Suprapubic skin (tissue), 4 donors: ENCODE measurements at regions not wholly inside any gene's neighbourhood (a gene's known extent, or its start where the extent isn't known, plus 50 kb on each side); places are given as distances from the start of the nearest gene placed in this dataset.

Experiments
- DNase-seq, 2 donors: peaks; one replicate each; pipeline ENCODE4 v3.0.0-alpha.2; 2019; ENCODE audit warnings: low spot score in 2 of 2
- H3K27ac ChIP-seq: fragments of 200-600 bp; sonication (generic); one replicate; pipeline ENCODE4 v1.5.1; 2019
- H3K27me3 ChIP-seq: fragments of 200-600 bp; sonication (generic); one replicate; pipeline ENCODE4 v1.5.1; 2019
- H3K36me3 ChIP-seq: fragments of 200-600 bp; sonication (generic); one replicate; pipeline ENCODE4 v1.5.1; 2019
- H3K4me1 ChIP-seq: fragments of 200-600 bp; sonication (generic); one replicate; pipeline ENCODE4 v1.5.1; 2019
- H3K4me3 ChIP-seq: fragments of 200-600 bp; sonication (generic); one replicate; pipeline ENCODE4 v1.5.1; 2019; ENCODE audit warnings: mild to moderate bottlenecking
- H3K9me3 ChIP-seq: fragments of 200-600 bp; sonication (generic); one replicate; pipeline ENCODE4 v1.5.1; 2019
- EP300 ChIP-seq: sonication (generic); formaldehyde crosslinking; IDR thresholded peaks from one replicate; pipeline ENCODE4 v1.6.1; 2017; ENCODE audit warnings: antibody characterized with exemption
- POLR2A ChIP-seq, 2 donors: fragments of 450-650 bp; IDR thresholded peaks; one replicate each; pipeline ENCODE4 v1.6.1; 2017; ENCODE audit warnings: antibody characterized with exemption in 2 of 2, mild to moderate bottlenecking in 2 of 2, moderate library complexity in 2 of 2
- POLR2AphosphoS5 ChIP-seq, 3 donors: sonication (generic); formaldehyde crosslinking; IDR thresholded peaks; one replicate each; pipeline ENCODE4 v1.6.1; 2017; ENCODE audit warnings: antibody characterized with exemption in 3 of 3
- WGBS: methylation state at CpG from one replicate; pipeline ENCODE4 v1.1.5; 2018; 5-methylcytosine and 5-hydroxymethylcytosine counted together
- TF ChIP-seq, protein P1 (sequence below), 2 donors: fragments of 200-600 bp in 1 of 2; fragments of 450-650 bp in 1 of 2; sonication (generic) in 1 of 2; IDR thresholded peaks; one replicate each; pipeline ENCODE4 v1.5.1; 2016 to 2019; ENCODE audit warnings: antibody characterized with exemption in 2 of 2, mild to moderate bottlenecking in 1 of 2, moderate library complexity in 1 of 2

DNA sequence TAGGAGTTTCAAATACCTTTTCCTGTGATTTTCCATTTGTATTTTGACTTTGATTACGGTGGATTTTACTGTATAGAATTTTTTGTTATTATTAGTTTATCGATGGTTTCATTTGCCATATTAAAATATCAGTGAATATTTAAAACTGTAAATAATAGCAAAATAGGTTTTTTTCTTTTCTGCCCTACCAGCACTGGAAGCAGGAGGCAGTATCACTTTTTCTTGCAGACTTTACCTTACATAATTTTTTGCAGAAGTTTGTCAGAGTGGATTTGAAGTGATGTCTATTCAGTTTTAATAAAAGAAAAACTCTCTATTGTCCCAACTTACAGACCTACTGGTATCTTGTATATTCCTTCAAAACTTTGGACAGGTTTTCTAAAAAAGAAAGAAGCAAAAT, 213.6 kb downstream of the CENPF start:
- no peak for TF ChIP-seq POLR2A (IDR thresholded peaks at IDR 0.05)
- TF ChIP-seq, protein P1, sequence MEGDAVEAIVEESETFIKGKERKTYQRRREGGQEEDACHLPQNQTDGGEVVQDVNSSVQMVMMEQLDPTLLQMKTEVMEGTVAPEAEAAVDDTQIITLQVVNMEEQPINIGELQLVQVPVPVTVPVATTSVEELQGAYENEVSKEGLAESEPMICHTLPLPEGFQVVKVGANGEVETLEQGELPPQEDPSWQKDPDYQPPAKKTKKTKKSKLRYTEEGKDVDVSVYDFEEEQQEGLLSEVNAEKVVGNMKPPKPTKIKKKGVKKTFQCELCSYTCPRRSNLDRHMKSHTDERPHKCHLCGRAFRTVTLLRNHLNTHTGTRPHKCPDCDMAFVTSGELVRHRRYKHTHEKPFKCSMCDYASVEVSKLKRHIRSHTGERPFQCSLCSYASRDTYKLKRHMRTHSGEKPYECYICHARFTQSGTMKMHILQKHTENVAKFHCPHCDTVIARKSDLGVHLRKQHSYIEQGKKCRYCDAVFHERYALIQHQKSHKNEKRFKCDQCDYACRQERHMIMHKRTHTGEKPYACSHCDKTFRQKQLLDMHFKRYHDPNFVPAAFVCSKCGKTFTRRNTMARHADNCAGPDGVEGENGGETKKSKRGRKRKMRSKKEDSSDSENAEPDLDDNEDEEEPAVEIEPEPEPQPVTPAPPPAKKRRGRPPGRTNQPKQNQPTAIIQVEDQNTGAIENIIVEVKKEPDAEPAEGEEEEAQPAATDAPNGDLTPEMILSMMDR (IDR thresholded peaks at IDR 0.05) = no peak
- no peak for TF ChIP-seq POLR2AphosphoS5 (IDR thresholded peaks at IDR 0.05)
- TF ChIP-seq EP300 = no peak
- H3K4me1 ChIP-seq = no peaks in the 10 kb centered on the region
- H3K27ac ChIP-seq = no peak overlapping the region
- H3K4me3 ChIP-seq = no peak overlapping the region
- H3K9me3 ChIP-seq = no peaks in the 10 kb centered on the region
- H3K36me3 ChIP-seq = no peaks in the 10 kb centered on the region
- 68% methylated on average over 2 of the region's 2 CpGs for WGBS
- no peak for DNase-seq
- H3K27me3 ChIP-seq = no peaks in the 10 kb centered on the region

DNA sequence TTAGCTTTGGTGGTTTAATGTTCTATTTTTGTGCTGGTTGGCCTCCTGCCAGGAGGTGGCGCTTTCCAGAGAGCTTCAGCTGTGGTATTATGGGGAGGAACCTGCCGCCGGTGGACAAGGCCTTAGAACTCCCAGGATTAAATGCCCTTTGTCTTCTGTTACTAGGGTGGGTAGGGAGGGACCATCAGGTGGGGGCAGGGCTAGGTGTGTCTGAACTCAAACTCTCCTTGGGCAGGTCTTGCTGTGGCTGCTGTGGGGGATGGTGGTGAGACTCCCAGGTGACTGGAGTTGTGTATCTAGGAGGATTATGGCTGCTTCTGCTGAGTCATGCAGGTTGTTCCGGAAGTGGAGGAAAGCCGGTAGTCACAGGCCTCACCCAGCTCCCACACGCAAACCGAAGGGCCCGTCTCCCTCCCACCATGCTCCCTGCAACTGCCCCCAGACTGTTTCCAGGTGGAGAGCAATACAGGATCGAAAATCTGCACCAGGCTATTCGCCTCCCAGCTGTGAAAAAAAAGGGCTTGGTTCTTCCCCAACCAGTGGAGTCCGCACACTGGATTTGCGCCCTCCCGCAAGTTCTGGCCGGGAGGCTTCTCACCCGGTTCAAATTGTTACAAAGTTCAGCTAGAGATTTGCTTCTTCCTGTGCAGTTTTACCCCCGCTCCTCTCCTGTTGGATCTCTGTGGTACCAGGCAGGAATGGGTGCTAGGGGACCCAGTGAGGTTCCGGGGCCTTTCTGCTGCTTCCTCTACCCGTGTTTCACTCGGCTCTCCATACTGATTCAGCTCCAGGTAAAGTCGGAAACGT, 220.5 kb downstream of the CENPF start:
- Histone ChIP-seq H3K4me3 (no peak overlapping the region), H3K27me3 (no peaks in the 10 kb centered on the region), H3K9me3 (peaks cover 6% of the 10 kb centered on the region), H3K27ac (no peak overlapping the region), H3K36me3 (no peaks in the 10 kb centered on the region), H3K4me1 (no peaks in the 10 kb centered on the region)
- DNase-seq = no peak
- TF ChIP-seq POLR2AphosphoS5 (IDR thresholded peaks at IDR 0.05) (no peak), POLR2A (IDR thresholded peaks at IDR 0.05) (no peak)
- WGBS = 96% methylated on average over 19 of the region's 21 CpGs

DNA sequence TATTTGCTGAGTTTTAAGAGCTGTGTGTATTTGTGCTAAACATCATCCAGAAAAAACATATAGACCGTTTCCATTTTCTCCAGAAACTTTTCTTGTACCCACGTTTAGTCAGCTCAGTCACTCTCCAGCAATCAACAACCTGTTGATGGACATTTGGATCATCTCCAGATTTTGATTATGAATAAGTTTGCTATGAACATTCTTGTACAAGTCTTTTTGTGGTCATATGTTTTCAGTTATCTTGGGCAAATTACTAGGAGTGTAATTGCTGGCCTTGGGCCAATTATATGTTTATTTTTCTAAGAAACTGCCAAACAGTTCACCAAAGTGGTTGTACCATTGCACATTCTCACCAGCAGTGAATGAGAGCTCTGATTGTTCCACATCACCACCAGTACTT, 221.8 kb downstream of the CENPF start:
- Histone ChIP-seq H3K27ac (no peak overlapping the region), H3K4me3 (no peak overlapping the region), H3K9me3 (peaks cover 6% of the 10 kb centered on the region), H3K36me3 (no peaks in the 10 kb centered on the region), H3K27me3 (no peaks in the 10 kb centered on the region), H3K4me1 (no peaks in the 10 kb centered on the region)
- TF ChIP-seq EP300 (no peak), POLR2A (IDR thresholded peaks at IDR 0.05) (no peak), POLR2AphosphoS5 (IDR thresholded peaks at IDR 0.05) (no peak)
- TF ChIP-seq, protein P1 (IDR thresholded peaks at IDR 0.05) = no peak
- WGBS = 47% methylated on average over 2 of the region's 2 CpGs
- DNase-seq = no peak

DNA sequence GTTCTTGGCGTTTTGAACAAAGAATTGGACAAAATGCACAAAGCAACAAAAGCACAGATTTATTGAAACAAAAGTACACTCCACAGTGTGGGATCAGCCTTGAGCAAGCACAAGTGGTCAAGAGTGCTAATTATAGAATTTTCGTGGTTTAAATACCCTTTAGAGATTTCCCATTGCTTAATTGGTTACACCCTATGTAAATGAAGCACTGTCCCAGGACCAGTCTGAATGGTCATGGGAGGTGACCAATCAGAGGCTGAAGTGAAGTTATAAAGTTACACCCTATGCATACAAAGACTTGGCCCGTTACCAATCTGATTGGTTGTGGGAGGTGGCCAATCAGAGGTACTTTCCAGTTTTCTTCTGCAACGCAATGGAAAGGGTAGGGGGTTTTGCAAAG, 223.6 kb downstream of the CENPF start:
- Histone ChIP-seq H3K27ac (no peak overlapping the region), H3K9me3 (peaks cover 6% of the 10 kb centered on the region), H3K36me3 (no peaks in the 10 kb centered on the region), H3K4me1 (no peaks in the 10 kb centered on the region), H3K4me3 (no peak overlapping the region), H3K27me3 (no peaks in the 10 kb centered on the region)
- TF ChIP-seq POLR2AphosphoS5 (IDR thresholded peaks at IDR 0.05) (no peak), EP300 (no peak), POLR2A (IDR thresholded peaks at IDR 0.05) (no peak)
- TF ChIP-seq, protein P1 (IDR thresholded peaks at IDR 0.05) = no peak
- WGBS = 85% methylated on average over 4 of the region's 4 CpGs
- DNase-seq = no peak

DNA sequence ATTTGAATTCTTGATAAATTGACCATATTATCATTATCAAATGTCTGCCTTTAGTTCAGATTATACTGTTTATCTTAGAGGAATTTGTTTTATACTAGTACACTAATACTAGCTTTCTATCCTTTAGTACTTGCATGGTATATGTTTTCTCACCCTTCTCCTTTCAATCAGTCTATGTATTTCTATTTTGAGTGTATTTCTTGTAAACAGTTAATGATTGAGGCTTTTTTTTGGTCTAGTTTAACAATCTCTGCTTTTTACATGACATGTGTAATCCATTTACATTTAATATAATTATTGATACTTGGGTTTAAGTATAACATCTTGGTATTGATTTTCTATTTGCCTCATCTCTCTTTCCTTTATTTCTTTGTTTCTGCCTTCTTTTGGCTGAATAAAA, 224.9 kb downstream of the CENPF start:
- no peak for DNase-seq
- Histone ChIP-seq H3K27me3 (no peaks in the 10 kb centered on the region), H3K27ac (no peak overlapping the region), H3K36me3 (no peaks in the 10 kb centered on the region), H3K4me3 (no peak overlapping the region), H3K9me3 (peaks cover 6% of the 10 kb centered on the region), H3K4me1 (no peaks in the 10 kb centered on the region)
- TF ChIP-seq POLR2AphosphoS5 (IDR thresholded peaks at IDR 0.05) (no peak), EP300 (no peak), POLR2A (IDR thresholded peaks at IDR 0.05) (no peak)
- TF ChIP-seq, protein P1 (IDR thresholded peaks at IDR 0.05) = no peak

DNA sequence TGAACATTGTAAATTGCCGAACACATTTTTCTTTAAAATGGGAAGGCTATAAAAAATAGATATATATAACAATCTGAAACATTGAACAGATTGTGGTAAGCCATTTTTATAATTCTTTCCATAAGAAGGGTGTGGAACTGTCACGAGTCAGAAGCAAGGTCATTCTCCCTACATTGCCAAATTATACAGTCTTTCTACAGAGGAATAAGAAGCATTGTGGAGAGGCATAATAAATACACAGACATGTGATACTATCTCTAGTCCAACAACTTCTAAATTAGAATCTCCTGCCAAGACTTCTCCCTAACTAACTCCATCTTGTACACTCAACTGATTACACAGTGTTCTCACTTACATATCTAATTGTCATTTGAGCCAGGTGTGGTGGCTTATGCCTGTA, 227.9 kb downstream of the CENPF start:
- no peaks in the 10 kb centered on the region for H3K27me3 ChIP-seq
- no peak for DNase-seq
- no peak overlapping the region for H3K27ac ChIP-seq
- WGBS = 39% methylated on average over 2 of the region's 2 CpGs
- no peak overlapping the region for H3K4me3 ChIP-seq
- H3K9me3 ChIP-seq = peaks cover 6% of the 10 kb centered on the region
- H3K4me1 ChIP-seq = no peaks in the 10 kb centered on the region
- TF ChIP-seq EP300 = no peak
- H3K36me3 ChIP-seq = no peaks in the 10 kb centered on the region
